C4-2B (cell line): ENCODE measurements at regions not wholly inside any gene's neighbourhood (a gene's known extent, or its start where the extent isn't known, plus 50 kb on each side); places are given as distances from the start of the nearest gene placed in this dataset.

ENCODE experiments used
- ZFX ChIP-seq: fragments of 450-650 bp; IDR thresholded peaks from 2 replicates; pipeline ENCODE4 v1.6.1; 2017
- TF ChIP-seq, protein P1 (sequence below): fragments of 450-650 bp; conservative IDR thresholded peaks from 2 replicates; pipeline ENCODE4 v1.5.1; 2017; ENCODE audit warnings: mild to moderate bottlenecking

DNA sequence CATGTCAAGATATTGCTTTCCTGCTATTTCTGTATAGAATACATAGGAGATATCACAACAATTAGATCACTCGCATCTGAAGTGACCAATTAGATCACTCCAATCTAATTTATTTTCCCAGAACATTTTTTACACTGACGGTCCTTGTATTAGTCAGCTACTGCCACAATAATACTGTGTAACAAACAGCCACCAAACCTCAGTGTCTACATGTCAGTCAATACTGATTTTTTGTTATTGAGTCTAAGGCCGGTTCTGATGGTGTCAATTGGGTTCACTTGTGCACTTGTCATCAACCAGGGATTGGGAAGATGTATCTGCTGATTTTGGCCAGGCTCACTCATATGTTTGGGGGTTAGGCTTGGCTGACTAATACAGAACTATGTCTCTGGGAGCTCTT lies 275.9 kb upstream of the NFE2L3 start:
- TF ChIP-seq, protein P1, sequence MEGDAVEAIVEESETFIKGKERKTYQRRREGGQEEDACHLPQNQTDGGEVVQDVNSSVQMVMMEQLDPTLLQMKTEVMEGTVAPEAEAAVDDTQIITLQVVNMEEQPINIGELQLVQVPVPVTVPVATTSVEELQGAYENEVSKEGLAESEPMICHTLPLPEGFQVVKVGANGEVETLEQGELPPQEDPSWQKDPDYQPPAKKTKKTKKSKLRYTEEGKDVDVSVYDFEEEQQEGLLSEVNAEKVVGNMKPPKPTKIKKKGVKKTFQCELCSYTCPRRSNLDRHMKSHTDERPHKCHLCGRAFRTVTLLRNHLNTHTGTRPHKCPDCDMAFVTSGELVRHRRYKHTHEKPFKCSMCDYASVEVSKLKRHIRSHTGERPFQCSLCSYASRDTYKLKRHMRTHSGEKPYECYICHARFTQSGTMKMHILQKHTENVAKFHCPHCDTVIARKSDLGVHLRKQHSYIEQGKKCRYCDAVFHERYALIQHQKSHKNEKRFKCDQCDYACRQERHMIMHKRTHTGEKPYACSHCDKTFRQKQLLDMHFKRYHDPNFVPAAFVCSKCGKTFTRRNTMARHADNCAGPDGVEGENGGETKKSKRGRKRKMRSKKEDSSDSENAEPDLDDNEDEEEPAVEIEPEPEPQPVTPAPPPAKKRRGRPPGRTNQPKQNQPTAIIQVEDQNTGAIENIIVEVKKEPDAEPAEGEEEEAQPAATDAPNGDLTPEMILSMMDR = no peak
- no peak for TF ChIP-seq ZFX
